Peyer's patch (tissue), 4 donors: ENCODE measurements at regions not wholly inside any gene's neighbourhood (a gene's known extent, or its start where the extent isn't known, plus 50 kb on each side); places are given as distances from the start of the nearest gene placed in this dataset.

Experiments used
- CTCF ChIP-seq, 6 experiments: fragments of 450-650 bp in 4 of 6; fragments of 200-600 bp in 2 of 6; sonication (generic) in 1 of 6; IDR thresholded peaks; one replicate each; pipeline ENCODE4 v1.5.1; 2017 to 2019; ENCODE audit warnings: antibody characterized with exemption in 6 of 6, mild to moderate bottlenecking in 3 of 6, moderate library complexity in 1 of 6
- POLR2A ChIP-seq, 2 donors: fragments of 450-650 bp; IDR thresholded peaks; one replicate each; pipeline ENCODE4 v1.5.1; 2017; ENCODE audit warnings: antibody characterized with exemption in 2 of 2, mild to moderate bottlenecking in 2 of 2, moderate library complexity in 2 of 2

- TF ChIP-seq CTCF (IDR thresholded peaks at IDR 0.05) (no peak), POLR2A (IDR thresholded peaks at IDR 0.05) (no peak)
Observed at GRCh38 chr7:69149804-69150782, 448.2 kb upstream of the AUTS2 start.
